ENCODE measurements at regions not wholly inside any gene's neighbourhood (a gene's known extent, or its start where the extent isn't known, plus 50 kb on each side); places are given as distances from the start of the nearest gene placed in this dataset.

DNA sequence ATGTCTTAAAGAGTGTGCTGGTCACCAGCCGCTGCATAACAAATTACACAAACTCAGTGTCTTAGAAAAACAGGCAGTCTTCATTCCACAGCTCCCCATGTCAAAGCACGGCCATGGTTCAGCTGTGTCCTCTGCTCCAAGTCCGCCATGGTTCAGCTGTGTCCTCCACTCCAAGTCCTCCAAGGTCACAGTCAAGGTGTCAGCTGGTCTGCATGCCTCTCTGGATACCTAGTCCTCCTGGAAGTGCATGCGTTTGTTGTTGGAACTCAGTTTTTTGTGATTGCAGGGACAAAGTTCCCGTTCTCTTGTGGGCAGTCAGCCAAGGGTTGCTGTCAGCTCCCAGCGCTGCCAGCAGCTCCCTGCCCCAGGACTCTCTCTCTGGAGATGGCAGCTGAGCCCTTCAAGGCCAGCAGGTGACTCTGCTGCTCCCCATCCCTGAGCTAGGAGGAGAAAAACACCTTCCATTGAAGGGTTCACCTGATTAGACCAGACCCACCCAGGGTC, 304.0 kb upstream of the MYT1L start:
- Mint-ChIP-seq H3K4me1 (ENCODE audit: low read depth, unreplicated experiment) (peaks cover 15% of the 10 kb centered on the region), H3K27me3 (ENCODE audit: unreplicated experiment) (peaks cover 12% of the 10 kb centered on the region), H3K36me3 (ENCODE audit: unreplicated experiment) (peaks cover 5% of the 10 kb centered on the region), H3K9me3 (ENCODE audit: unreplicated experiment) (peaks cover 11% of the 10 kb centered on the region), H3K27ac (ENCODE audit: unreplicated experiment) (no peak overlapping the region), H3K4me3 (ENCODE audit: unreplicated experiment) (no peak overlapping the region)
- no peak for TF ChIP-seq CTCF (IDR thresholded peaks at IDR 0.05; ENCODE audit: partially characterized antibody, unreplicated experiment)
- no peak for DNase-seq

DNA sequence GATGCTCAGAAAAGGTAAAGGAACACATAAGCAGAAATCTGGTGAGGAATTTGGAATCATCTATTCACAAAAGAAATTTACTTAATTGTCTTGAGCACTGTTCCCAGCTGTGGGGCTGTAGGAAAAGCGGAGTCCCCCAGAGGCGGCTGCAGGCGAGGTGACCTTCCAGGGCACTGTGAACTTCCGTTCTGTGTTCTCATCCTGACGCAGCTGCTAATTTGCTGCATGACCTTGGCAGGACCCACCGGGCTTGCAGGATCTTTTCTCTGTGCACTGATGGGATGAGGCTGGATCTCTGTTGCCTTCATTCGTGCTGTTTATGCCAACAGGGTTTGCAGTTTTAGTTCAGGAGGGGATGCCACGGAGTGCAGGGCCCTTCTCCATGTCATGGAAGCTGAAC, 301.9 kb upstream of the MYT1L start:
- TF ChIP-seq CTCF (IDR thresholded peaks at IDR 0.05; ENCODE audit: partially characterized antibody, unreplicated experiment) = no peak
- Mint-ChIP-seq H3K4me1 (ENCODE audit: low read depth, unreplicated experiment) (peaks cover 2% of the 10 kb centered on the region), H3K9me3 (ENCODE audit: unreplicated experiment) (peaks cover 7% of the 10 kb centered on the region), H3K4me3 (ENCODE audit: unreplicated experiment) (no peak overlapping the region), H3K27me3 (ENCODE audit: unreplicated experiment) (peaks cover 9% of the 10 kb centered on the region), H3K27ac (ENCODE audit: unreplicated experiment) (no peak overlapping the region), H3K36me3 (ENCODE audit: unreplicated experiment) (peaks cover 5% of the 10 kb centered on the region)
- DNase-seq = no peak

GRCh38 chr2:2623939-2624338, 292.9 kb upstream of the MYT1L start:
- H3K27me3 Mint-ChIP-seq (ENCODE audit: unreplicated experiment) = no peaks in the 10 kb centered on the region
- no peaks in the 10 kb centered on the region for H3K4me1 Mint-ChIP-seq (ENCODE audit: low read depth, unreplicated experiment)
- no peak overlapping the region for H3K4me3 Mint-ChIP-seq (ENCODE audit: unreplicated experiment)
- DNase-seq = no peak
- H3K27ac Mint-ChIP-seq (ENCODE audit: unreplicated experiment) = no peak overlapping the region
- H3K36me3 Mint-ChIP-seq (ENCODE audit: unreplicated experiment) = peaks cover 6% of the 10 kb centered on the region
- no peak for TF ChIP-seq CTCF (IDR thresholded peaks at IDR 0.05; ENCODE audit: partially characterized antibody, unreplicated experiment)
- H3K9me3 Mint-ChIP-seq (ENCODE audit: unreplicated experiment) = no peaks in the 10 kb centered on the region

DNA sequence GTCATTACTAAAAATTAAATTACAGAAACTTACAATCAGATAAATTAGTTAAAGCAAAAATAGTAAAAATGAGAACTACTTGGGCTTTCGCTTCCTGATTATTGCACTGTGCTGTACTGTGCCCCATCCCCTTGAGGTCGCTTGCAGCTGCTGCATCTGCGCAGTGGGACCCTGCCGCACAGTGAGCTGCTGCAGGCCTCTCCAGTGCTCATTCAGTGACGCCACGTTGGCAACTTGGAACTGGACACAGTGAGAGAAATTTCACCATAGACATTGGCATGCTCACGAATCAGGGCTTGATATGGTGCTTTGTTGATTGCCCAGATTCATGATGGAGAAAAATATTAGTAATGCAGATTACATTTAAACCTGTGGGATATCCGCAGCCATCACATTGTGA, 290.8 kb upstream of the MYT1L start:
- no peak for DNase-seq
- no peaks in the 10 kb centered on the region for H3K4me1 Mint-ChIP-seq (ENCODE audit: low read depth, unreplicated experiment)
- no peaks in the 10 kb centered on the region for H3K27me3 Mint-ChIP-seq (ENCODE audit: unreplicated experiment)
- no peaks in the 10 kb centered on the region for H3K9me3 Mint-ChIP-seq (ENCODE audit: unreplicated experiment)
- TF ChIP-seq CTCF (IDR thresholded peaks at IDR 0.05; ENCODE audit: partially characterized antibody, unreplicated experiment) = no peak
- H3K27ac Mint-ChIP-seq (ENCODE audit: unreplicated experiment) = no peak overlapping the region
- H3K36me3 Mint-ChIP-seq (ENCODE audit: unreplicated experiment) = peaks cover 6% of the 10 kb centered on the region
- no peak overlapping the region for H3K4me3 Mint-ChIP-seq (ENCODE audit: unreplicated experiment)

- no peak overlapping the region for H3K4me3 Mint-ChIP-seq (ENCODE audit: unreplicated experiment)
- no peaks in the 10 kb centered on the region for H3K27me3 Mint-ChIP-seq (ENCODE audit: unreplicated experiment)
- no peak for DNase-seq
Observed at GRCh38 chr2:2620604-2621003, 289.5 kb upstream of the MYT1L start.

More at GRCh38 chr2:2620604-2621003, 289.5 kb upstream of the MYT1L start:
- Mint-ChIP-seq H3K27ac (ENCODE audit: unreplicated experiment) (no peak overlapping the region), H3K36me3 (ENCODE audit: unreplicated experiment) (peaks cover 6% of the 10 kb centered on the region), H3K9me3 (ENCODE audit: unreplicated experiment) (no peaks in the 10 kb centered on the region), H3K4me1 (ENCODE audit: low read depth, unreplicated experiment) (no peaks in the 10 kb centered on the region)
- no peak for TF ChIP-seq CTCF (IDR thresholded peaks at IDR 0.05; ENCODE audit: partially characterized antibody, unreplicated experiment)

All from glutamatergic neuron (in vitro differentiated cells).